B cell (primary cell): ENCODE measurements at regions not wholly inside any gene's neighbourhood (a gene's known extent, or its start where the extent isn't known, plus 50 kb on each side); places are given as distances from the start of the nearest gene placed in this dataset.

Experiments used
- ATAC-seq: fragments of 200-7000 bp; cut with Tn5 transposase; one replicate; pipeline ENCODE4 v1.10.0; 2021; ENCODE audit warnings: low read depth, mild to moderate bottlenecking, moderate number of reproducible peaks, moderate library complexity
- CTCF ChIA-PET: fragments of 350-600 bp; sonication (Branson Sonifier 250); formaldehyde crosslinking; loops from one replicate; lab custom pipeline; 2021; ENCODE audit warnings: antibody characterized with exemption, inconsistent platforms; lab: Charles Lee
- POLR2A ChIA-PET: fragments of 350-600 bp; sonication (Branson Sonifier 250); formaldehyde crosslinking; loops from one replicate; lab custom pipeline; 2021; ENCODE audit warnings: antibody characterized with exemption; lab: Charles Lee
- DNase-seq: peaks from one replicate; pipeline ENCODE4 v3.0.0; 2013
- H2AFZ ChIP-seq: 2 replicates; pipeline ENCODE4 v1.6.1; 2012; ENCODE audit warnings: mild to moderate bottlenecking, low read depth, low read length; ENCODE audit not compliant: insufficient read depth, poor library complexity, severe bottlenecking
- H3K27ac ChIP-seq, 2 donors: 1 replicate in 1 of 2; 2 replicates in 1 of 2; pipeline ENCODE4 v1.5.1; 2012 to 2013; ENCODE audit warnings: low read length in 2 of 2, mild to moderate bottlenecking in 2 of 2, moderate library complexity in 1 of 2
- H3K27me3 ChIP-seq, 4 experiments: fragments of 200-600 bp in 1 of 4; sonication (generic) in 1 of 4; replicated peaks in 1 of 4; 1 replicate in 2 of 4; 2 replicates in 2 of 4; pipeline versions ENCODE4 v1.6.1 to v1.7.0; 2013 to 2016; ENCODE audit warnings: low read length in 3 of 4, mild to moderate bottlenecking in 2 of 4, mixed read lengths in 1 of 4, moderate library complexity in 1 of 4; ENCODE audit not compliant: insufficient read depth in 4 of 4, control insufficient read depth in 3 of 4; ENCODE audit errors: control extremely low read depth in 1 of 4
- H3K36me3 ChIP-seq, 2 experiments: replicated peaks in 1 of 2; 1 replicate in 1 of 2; 2 replicates in 1 of 2; pipeline versions ENCODE4 v1.6.1 to v1.7.1; 2013; ENCODE audit warnings: low read length in 1 of 2; ENCODE audit not compliant: insufficient read depth in 2 of 2, control insufficient read depth in 1 of 2; ENCODE audit errors: control extremely low read depth in 1 of 2, extremely low read depth in 1 of 2
- H3K4me1 ChIP-seq, 2 donors: fragments of 200-600 bp in 1 of 2; sonication (generic) in 1 of 2; 1 replicate in 1 of 2; 2 replicates in 1 of 2; pipeline versions ENCODE4 v1.5.1 to v1.6.1; 2013 to 2017; ENCODE audit warnings: low read length in 2 of 2; ENCODE audit not compliant: control insufficient read depth in 2 of 2, insufficient read depth in 2 of 2
- H3K4me2 ChIP-seq: replicated peaks from 2 replicates; pipeline ENCODE3; 2012; ENCODE audit warnings: mild to moderate bottlenecking, low read depth, low read length; ENCODE audit not compliant: poor library complexity, severe bottlenecking
- H3K4me3 ChIP-seq, 5 experiments: fragments of 200-600 bp in 1 of 5; sonication (generic) in 1 of 5; 1 replicate in 3 of 5; 2 replicates in 2 of 5; pipeline versions ENCODE4 v1.5.1 to v1.7.0; 2011 to 2016; ENCODE audit warnings: low read length in 4 of 5, mild to moderate bottlenecking in 4 of 5, low read depth in 2 of 5, control low read depth in 1 of 5, moderate library complexity in 1 of 5; ENCODE audit not compliant: insufficient read depth in 1 of 5; ENCODE audit errors: control extremely low read depth in 1 of 5, extremely low read depth in 1 of 5
- H3K79me2 ChIP-seq: fragments of 200-600 bp; sonication (generic); one replicate; pipeline ENCODE4 v1.6.0; 2016; ENCODE audit warnings: low read length; ENCODE audit not compliant: control insufficient read depth, insufficient read depth
- H3K9ac ChIP-seq: fragments of 200-600 bp; sonication (generic); 2 replicates; pipeline ENCODE4 v1.6.1; 2017; ENCODE audit warnings: mild to moderate bottlenecking, low read length, moderate library complexity
- H3K9me3 ChIP-seq, 3 donors: one replicate each; pipeline versions ENCODE4 v1.6.1 to v1.7.1; 2013; ENCODE audit warnings: low read length in 2 of 3; ENCODE audit not compliant: control insufficient read depth in 2 of 3, insufficient read depth in 1 of 3; ENCODE audit errors: control extremely low read depth in 1 of 3
- H4K20me1 ChIP-seq: 2 replicates; pipeline ENCODE4 v1.6.0; 2012; ENCODE audit warnings: mild to moderate bottlenecking, low read length; ENCODE audit not compliant: insufficient read depth, control insufficient read depth, poor library complexity, severe bottlenecking
- H3K27ac Mint-ChIP-seq: one replicate; pipeline ENCODE4 v1.8.0; 2021; ENCODE audit warnings: mixed read lengths
- H3K27me3 Mint-ChIP-seq: one replicate; pipeline ENCODE4 v1.8.0; 2021; ENCODE audit warnings: mixed read lengths
- H3K4me1 Mint-ChIP-seq: one replicate; pipeline ENCODE4 v1.8.0; 2021; ENCODE audit warnings: mixed read lengths
- H3K4me3 Mint-ChIP-seq: one replicate; pipeline ENCODE4 v1.8.0; 2021; ENCODE audit warnings: mixed read lengths
- H3K9me3 Mint-ChIP-seq: one replicate; pipeline ENCODE4 v1.8.0; 2022; ENCODE audit warnings: mixed read lengths; ENCODE audit not compliant: insufficient read depth
- CTCF ChIP-seq: fragments of 200-600 bp; IDR thresholded peaks from one replicate; pipeline ENCODE4 v1.8.0; 2022; ENCODE audit warnings: antibody characterized with exemption, mild to moderate bottlenecking
- EZH2 ChIP-seq: IDR thresholded peaks from 2 replicates; pipeline ENCODE4 v1.6.1; 2012; ENCODE audit warnings: borderline replicate concordance, low read depth, mild to moderate bottlenecking, moderate library complexity, low read length; ENCODE audit not compliant: insufficient read depth, poor library complexity, severe bottlenecking
- WGBS: methylation state at CpG from one replicate; pipeline ENCODE4 v1.1.5; 2013; ENCODE audit warnings: missing lambda C conversion rate; ENCODE audit not compliant: insufficient coverage; 5-methylcytosine and 5-hydroxymethylcytosine counted together
- intact Hi-C: fragments of 100-400 bp; cut with micrococcal nuclease; formaldehyde crosslinking; loops from one replicate; pipeline ENCODE4 v1.10.0; 2022

GRCh38 chr4:77501240-77501639 lies 104.4 kb upstream of the CXCL13 start:
- Histone ChIP-seq H4K20me1 (no peaks in the 10 kb centered on the region), H3K79me2 (no peaks in the 10 kb centered on the region), H3K27me3 (no peaks in the 10 kb centered on the region), H3K4me1 (no peaks in the 10 kb centered on the region), H3K36me3 (no peaks in the 10 kb centered on the region), H3K4me3 (no peak overlapping the region), H2AFZ (no peak overlapping the region), H3K9me3 (no peaks in the 10 kb centered on the region), H3K4me2 (no peak overlapping the region), H3K9ac (no peak overlapping the region), H3K27ac (no peak overlapping the region)
- no peak for ATAC-seq
- Mint-ChIP-seq H3K27me3 (no peaks in the 10 kb centered on the region), H3K4me1 (no peaks in the 10 kb centered on the region), H3K9me3 (no peaks in the 10 kb centered on the region), H3K4me3 (no peak overlapping the region), H3K27ac (no peak overlapping the region)
- POLR2A ChIA-PET: no interaction called here
- intact Hi-C loops: no loop called here
- TF ChIP-seq EZH2: no peak
- TF ChIP-seq CTCF: no peak
- CTCF ChIA-PET: no interaction called here
- DNase-seq: no peak

DNA sequence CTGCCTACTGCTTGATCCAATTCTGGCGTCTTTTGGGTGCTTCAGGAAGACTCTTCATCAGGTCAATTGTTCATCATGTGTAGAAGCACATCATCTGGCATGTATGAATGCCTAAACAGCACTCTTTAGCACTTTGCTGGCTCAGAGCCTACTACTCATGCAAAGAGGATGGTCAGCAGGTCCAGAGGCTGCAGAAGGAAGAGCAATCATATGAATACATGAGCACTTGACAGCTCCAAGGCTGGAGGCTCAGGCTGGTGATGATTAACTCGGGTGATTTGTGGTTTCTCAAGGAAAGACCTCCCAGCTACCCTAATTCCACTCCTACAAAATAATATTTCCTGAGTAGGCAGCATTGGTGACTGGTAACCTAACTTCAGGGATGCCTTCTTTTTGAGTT lies 103.8 kb upstream of the CXCL13 start:
- H3K4me3 Mint-ChIP-seq: no peak overlapping the region
- no peak overlapping the region for H3K27ac ChIP-seq
- 85% methylated on average over 1 of the region's 2 CpGs for WGBS

More for the DNA sequence above, 103.8 kb upstream of the CXCL13 start:
- POLR2A ChIA-PET: no interaction called here
- Histone ChIP-seq H3K4me2 (no peak overlapping the region), H3K9ac (no peak overlapping the region), H3K27me3 (no peaks in the 10 kb centered on the region), H3K36me3 (no peaks in the 10 kb centered on the region), H3K4me3 (no peak overlapping the region), H3K79me2 (no peaks in the 10 kb centered on the region), H4K20me1 (no peaks in the 10 kb centered on the region), H3K4me1 (no peaks in the 10 kb centered on the region), H3K9me3 (no peaks in the 10 kb centered on the region), H2AFZ (no peak overlapping the region)
- CTCF ChIA-PET: no interaction called here
- no peaks in the 10 kb centered on the region for H3K9me3 Mint-ChIP-seq
- H3K27ac Mint-ChIP-seq: no peak overlapping the region
- no peak for DNase-seq
- no peak for ATAC-seq
- intact Hi-C loops: no loop called here
- no peaks in the 10 kb centered on the region for H3K4me1 Mint-ChIP-seq
- H3K27me3 Mint-ChIP-seq: no peaks in the 10 kb centered on the region
- no peak for TF ChIP-seq CTCF
- TF ChIP-seq EZH2: no peak
